Liver (tissue), 3 donors: ENCODE measurements at regions not wholly inside any gene's neighbourhood (a gene's known extent, or its start where the extent isn't known, plus 50 kb on each side); places are given as distances from the start of the nearest gene placed in this dataset.

Experiments
- CTCF ChIP-seq: fragments of 150-350 bp; IDR thresholded peaks from 2 replicates; pipeline ENCODE4 v1.5.1; 2017; ENCODE audit warnings: improper control_type of control experiment, low read depth, low read length; ENCODE audit not compliant: missing input control
- EGR1 ChIP-seq, 2 donors: IDR thresholded peaks; 2 replicates each; pipeline ENCODE4 v1.6.1; 2016 to 2018; ENCODE audit warnings: antibody characterized with exemption in 2 of 2, low read depth in 2 of 2
- FOXA1 ChIP-seq: IDR thresholded peaks from 2 replicates; pipeline ENCODE4 v1.6.1; 2016; ENCODE audit warnings: antibody characterized with exemption
- FOXA2 ChIP-seq: IDR thresholded peaks from 2 replicates; pipeline ENCODE4 v1.6.1; 2016; ENCODE audit warnings: antibody characterized with exemption
- HNF4A ChIP-seq, 2 donors: conservative IDR thresholded peaks; 2 replicates each; pipeline ENCODE4 v1.6.1; 2016; ENCODE audit warnings: antibody characterized with exemption in 2 of 2, mild to moderate bottlenecking in 2 of 2
- JUND ChIP-seq, 2 donors: IDR thresholded peaks; 2 replicates each; pipeline ENCODE4 v1.6.1; 2016; ENCODE audit warnings: antibody characterized with exemption in 2 of 2
- MAX ChIP-seq: IDR thresholded peaks from 2 replicates; pipeline ENCODE4 v1.6.1; 2016; ENCODE audit warnings: antibody characterized with exemption
- RAD21 ChIP-seq, 2 donors: IDR thresholded peaks; 2 replicates each; pipeline ENCODE4 v1.6.1; 2016; ENCODE audit warnings: antibody characterized with exemption in 2 of 2, mild to moderate bottlenecking in 2 of 2
- REST ChIP-seq: IDR thresholded peaks from 2 replicates; pipeline ENCODE4 v1.6.1; 2016; ENCODE audit warnings: antibody characterized with exemption, mild to moderate bottlenecking
- RXRA ChIP-seq, 2 donors: IDR thresholded peaks; 2 replicates each; pipeline ENCODE4 v1.6.1; 2017 to 2018; ENCODE audit warnings: antibody characterized with exemption in 2 of 2, mild to moderate bottlenecking in 1 of 2
- SP1 ChIP-seq: IDR thresholded peaks from 2 replicates; pipeline ENCODE4 v1.6.1; 2018; ENCODE audit warnings: antibody characterized with exemption, mild to moderate bottlenecking
- TAF1 ChIP-seq: conservative IDR thresholded peaks from 2 replicates; pipeline ENCODE4 v1.6.1; 2016; ENCODE audit warnings: antibody characterized with exemption, mild to moderate bottlenecking
- YY1 ChIP-seq: IDR thresholded peaks from 2 replicates; pipeline ENCODE4 v1.6.1; 2016; ENCODE audit warnings: antibody characterized with exemption, mild to moderate bottlenecking
- ZBTB33 ChIP-seq: IDR thresholded peaks from 2 replicates; pipeline ENCODE4 v1.6.1; 2016; ENCODE audit warnings: antibody characterized with exemption
- donor health status: healthy.
- donor health status: healthy.

- TF ChIP-seq SP1 (no peak), CTCF (no peak), HNF4A (conservative IDR thresholded peaks at IDR 0.05) (no peak), EGR1 (IDR thresholded peaks at IDR 0.05; ENCODE audit: low read depth in 2 of 2) (no peak), TAF1 (no peak), JUND (IDR thresholded peaks at IDR 0.05) (no peak), FOXA1 (no peak), REST (no peak), FOXA2 (no peak), MAX (no peak), YY1 (no peak), RAD21 (IDR thresholded peaks at IDR 0.05) (no peak), ZBTB33 (no peak), RXRA (IDR thresholded peaks at IDR 0.05) (no peak)
These were observed 174.2 kb upstream of the DACH1 start for GRCh38 chr13:72041165-72041564.
